Left cardiac atrium (tissue), 4 donors: ENCODE measurements at regions not wholly inside any gene's neighbourhood (a gene's known extent, or its start where the extent isn't known, plus 50 kb on each side); places are given as distances from the start of the nearest gene placed in this dataset.

ENCODE experiments used
- ATAC-seq, 2 donors: fragments of 200-7000 bp; cut with Tn5 transposase; one replicate each; pipeline ENCODE4 v1.9.1; 2020; ENCODE audit warnings: mild to moderate bottlenecking in 2 of 2, moderate library complexity in 2 of 2
- DNase-seq: peaks from one replicate; pipeline ENCODE4 v3.0.0-alpha.2; 2020
- intact Hi-C, 2 donors: fragments of 100-400 bp; cut with DNase I; formaldehyde crosslinking; loops; one replicate each; pipeline versions ENCODE4 v1.14.1 to v1.15.1; 2022 to 2023
- donor health status: DM: no; HTN: yes; CAD: no.
- donor health status: DM: no; HTN: yes; CAD: no; lungs with severe emphysema.
- donor health status: DM: yes; HTN: yes; CAD: no.
- donor health status: Dilated cardiomyopathy.

DNA sequence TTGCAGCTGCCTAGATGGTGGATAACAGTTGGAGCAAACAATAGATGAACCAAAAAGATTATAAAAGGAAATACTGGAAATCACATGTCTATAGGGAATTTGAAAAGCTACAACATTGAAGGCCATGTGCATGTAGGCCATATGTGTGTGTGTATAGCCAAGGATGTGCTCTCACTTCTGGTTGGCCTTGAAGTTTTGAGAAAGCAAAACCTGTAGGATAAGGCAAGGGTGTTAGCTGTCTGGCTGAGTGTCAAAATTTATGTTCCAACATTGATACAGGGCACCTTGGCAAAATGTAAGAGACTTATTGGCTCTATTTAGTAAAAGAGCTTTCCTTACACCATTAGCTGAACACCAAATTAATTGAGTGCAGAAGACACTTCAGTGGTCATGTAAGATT, 1723.6 kb upstream of the PCDH20 start:
- ATAC-seq (no peak), DNase-seq (no peak)
- intact Hi-C loops: no loop called here

DNA sequence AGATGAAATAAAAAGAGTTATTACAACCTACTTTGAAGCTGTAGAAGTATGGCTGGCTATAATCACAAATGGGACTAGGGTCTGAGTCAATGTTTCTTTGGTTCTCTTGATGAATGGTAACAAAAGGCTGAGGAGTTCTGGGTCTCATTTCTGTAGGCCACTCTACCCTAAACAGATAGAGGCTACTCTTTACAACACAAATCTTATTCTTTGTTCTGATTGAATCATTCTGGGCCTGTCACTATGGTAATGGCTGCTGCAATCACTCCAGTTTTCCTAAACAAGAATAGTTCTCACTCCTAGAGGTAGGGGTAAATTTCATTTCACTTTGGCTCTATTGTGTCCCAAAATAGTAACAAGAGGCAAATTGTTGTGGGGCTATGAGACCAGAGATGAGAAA, 1714.3 kb upstream of the PCDH20 start:
- ATAC-seq: no peak
- intact Hi-C loops: no loop called here
- DNase-seq: no peak

DNA sequence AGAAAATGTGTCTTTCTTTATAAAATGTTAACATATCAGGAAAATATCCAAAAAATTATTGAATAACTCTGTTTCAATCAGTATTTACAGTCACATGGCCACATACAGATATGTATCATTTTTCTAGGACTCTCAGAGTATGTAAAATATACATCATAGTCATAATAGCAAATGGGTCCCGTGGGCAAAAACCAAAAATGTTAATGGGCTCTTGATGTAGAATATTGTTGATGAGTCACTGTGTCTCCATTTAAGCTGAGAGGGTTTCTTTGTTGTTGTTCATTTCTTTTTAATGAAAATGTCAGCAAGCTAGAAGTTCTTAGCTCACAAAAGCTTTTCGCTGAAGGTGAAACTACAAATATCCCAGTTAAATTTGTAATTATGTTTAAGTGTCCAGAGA, 1713.1 kb upstream of the PCDH20 start:
- ATAC-seq (no peak), DNase-seq (no peak)
- intact Hi-C loops: no loop called here

DNA sequence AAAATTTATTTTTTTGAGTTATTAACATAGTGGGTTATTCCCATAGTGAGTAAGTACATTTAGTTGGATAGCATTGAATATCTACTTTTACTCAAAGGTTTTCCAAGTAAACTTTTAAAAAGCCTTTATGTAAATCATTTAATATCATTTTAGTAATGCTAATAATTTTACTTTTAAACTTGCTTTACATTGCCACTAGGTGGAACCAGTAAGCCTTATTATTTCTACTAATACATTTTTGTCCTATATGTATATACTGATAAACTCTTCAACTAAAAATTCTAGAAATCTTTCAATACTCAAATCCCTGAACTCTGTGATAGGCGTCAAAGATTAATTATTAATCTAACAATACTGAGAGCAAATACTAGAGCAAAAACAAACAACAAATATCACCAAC, 1709.2 kb upstream of the PCDH20 start:
- intact Hi-C loops: no loop called here
- no peak for DNase-seq
- ATAC-seq: no peak

- ATAC-seq: no peak
- DNase-seq: no peak
- intact Hi-C loops: no loop called here
These were observed 1705.2 kb upstream of the PCDH20 start for GRCh38 chr13:63120883-63121282.

DNA sequence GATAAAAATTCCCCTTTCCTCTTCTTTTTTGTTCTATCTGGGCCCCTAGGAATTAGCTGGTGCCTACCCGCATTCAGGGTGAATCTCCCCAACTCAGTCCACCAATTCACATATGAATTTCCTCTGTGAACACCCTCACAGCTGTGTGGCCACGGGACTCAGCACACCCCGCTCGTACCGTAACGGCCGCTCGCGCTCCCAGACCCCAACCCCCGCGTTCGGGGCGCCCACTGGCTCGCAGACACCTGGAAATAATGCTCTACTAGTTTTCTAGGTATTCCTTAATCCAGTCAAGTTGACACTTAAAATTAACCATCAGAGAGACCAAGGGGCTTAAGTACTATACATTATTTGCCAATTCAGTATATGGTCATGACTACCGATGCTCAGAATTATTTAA, 1702.1 kb upstream of the PCDH20 start:
- intact Hi-C loops: no loop called here
- no peak for ATAC-seq

GRCh38 chr13:63112799-63113395, 1697.2 kb upstream of the PCDH20 start:
- DNase-seq: no peak
- no peak for ATAC-seq
- intact Hi-C loops: no loop called here

More for the DNA sequence above, 1702.1 kb upstream of the PCDH20 start:
- no peak for DNase-seq

DNA sequence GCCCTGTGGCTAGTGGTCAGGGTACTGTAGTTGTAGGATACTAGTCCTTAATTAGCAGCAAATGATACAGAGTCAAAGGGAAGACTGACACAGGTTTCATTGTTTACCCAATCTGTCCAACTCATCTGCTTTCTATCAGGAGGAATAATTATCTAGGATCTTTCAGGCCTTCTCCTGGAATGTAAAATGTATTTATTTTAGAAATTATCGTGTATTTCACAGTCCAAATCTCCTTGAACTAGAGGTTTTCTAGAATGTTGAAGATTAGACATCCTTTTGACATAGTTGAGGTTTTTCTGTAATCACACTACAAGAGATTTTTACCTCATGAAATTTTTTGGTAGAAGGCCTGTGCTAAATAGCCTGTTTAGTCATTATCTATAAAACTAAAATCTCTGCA, 1694.8 kb upstream of the PCDH20 start:
- DNase-seq (no peak), ATAC-seq (no peak)
- intact Hi-C loops: no loop called here

- no peak for DNase-seq
- intact Hi-C loops: no loop called here
- no peak for ATAC-seq
These were observed 1691.7 kb upstream of the PCDH20 start for GRCh38 chr13:63107179-63107943.

GRCh38 chr13:63094717-63095116, 1679.1 kb upstream of the PCDH20 start:
- DNase-seq (no peak), ATAC-seq (no peak)
- intact Hi-C loops: no loop called here

DNA sequence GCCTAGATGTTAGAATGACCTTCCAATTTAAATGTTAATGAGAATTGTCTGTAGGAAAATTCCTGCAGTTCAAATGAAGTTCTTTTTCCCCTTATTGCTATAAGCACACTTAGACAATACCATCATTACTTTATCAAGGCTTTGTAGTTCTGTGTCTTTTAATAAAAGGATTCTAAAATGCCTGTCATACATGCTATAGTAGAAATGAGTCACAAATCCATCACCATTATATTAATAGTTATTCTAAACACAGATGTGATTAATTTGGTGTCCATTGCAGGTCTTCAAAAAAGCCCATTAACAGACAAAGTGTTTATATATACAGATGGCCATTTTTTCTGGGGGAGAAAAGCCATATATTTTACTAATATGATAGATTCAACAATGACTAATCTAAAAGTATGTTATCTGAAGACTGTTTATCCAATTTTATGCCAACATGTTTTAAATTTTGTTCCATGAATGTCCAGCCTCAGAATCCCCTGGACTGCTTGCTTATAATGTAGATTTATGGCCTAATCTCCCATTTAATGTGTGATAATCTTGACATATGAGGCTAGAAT, 1678.3 kb upstream of the PCDH20 start:
- no peak for DNase-seq
- intact Hi-C loops: no loop called here
- ATAC-seq: no peak

DNA sequence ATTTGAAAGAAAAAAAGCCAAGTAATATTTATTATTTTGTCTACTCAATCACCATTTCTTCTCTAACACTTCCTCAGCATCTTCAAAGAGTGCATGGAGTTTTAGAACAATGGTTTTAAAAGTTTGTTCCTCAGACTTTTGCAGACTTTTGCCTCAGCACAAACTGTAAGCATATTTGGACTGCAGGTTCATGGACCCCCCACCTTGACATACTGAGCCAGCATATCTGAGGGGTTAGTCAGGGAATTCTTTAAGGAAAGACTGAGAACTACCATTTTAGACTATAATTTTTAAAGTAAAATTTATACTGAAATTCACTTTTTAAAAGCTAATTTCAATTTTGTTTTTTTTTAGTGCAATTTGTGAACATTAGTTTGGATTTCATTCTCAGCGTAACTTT, 1676.8 kb upstream of the PCDH20 start:
- no peak for ATAC-seq
- intact Hi-C loops: no loop called here
- DNase-seq: no peak

- DNase-seq (no peak), ATAC-seq (no peak)
- intact Hi-C loops: no loop called here
These were observed 1674.9 kb upstream of the PCDH20 start for GRCh38 chr13:63090524-63090923.

- DNase-seq: no peak
- peak in 1 of 2 donors; percentile 94 for ATAC-seq
- intact Hi-C loops: no loop called here
These were observed 1672.6 kb upstream of the PCDH20 start for GRCh38 chr13:63088226-63088625.

GRCh38 chr13:63086286-63086685, 1670.6 kb upstream of the PCDH20 start:
- intact Hi-C loops: no loop called here
- ATAC-seq: no peak
- DNase-seq: no peak

- intact Hi-C loops: no loop called here
- no peak for ATAC-seq
- DNase-seq: no peak
These were observed 1670.2 kb upstream of the PCDH20 start for GRCh38 chr13:63085851-63086250.

DNA sequence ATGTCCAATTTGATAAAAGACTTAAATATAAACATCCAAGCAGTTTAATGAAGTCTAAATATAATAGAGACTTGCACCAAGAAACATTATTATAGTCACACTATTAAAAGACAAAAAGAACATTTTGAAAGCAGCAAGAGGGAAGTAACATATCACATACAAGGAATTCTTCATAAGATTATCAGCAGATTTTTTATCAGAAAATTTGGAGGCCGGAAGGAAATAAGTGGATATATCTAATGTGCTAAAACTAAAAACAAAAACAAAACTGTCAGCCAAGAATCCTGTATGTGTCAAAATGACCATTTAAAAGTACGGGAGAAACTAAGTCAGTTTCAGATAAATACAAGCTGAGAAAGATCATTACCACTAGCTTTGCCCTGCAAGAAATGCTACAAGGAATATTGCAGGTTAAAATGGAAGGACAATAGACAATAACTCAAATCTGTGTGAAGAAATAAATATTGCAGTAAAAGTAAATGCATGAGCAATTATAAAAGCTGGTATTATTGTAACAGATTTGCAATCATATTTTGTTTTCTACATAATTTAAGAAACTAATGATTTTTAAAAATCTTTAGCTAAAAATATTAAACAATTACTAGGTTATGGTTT, 1665.9 kb upstream of the PCDH20 start:
- intact Hi-C loops: no loop called here
- DNase-seq: no peak
- ATAC-seq: no peak

DNA sequence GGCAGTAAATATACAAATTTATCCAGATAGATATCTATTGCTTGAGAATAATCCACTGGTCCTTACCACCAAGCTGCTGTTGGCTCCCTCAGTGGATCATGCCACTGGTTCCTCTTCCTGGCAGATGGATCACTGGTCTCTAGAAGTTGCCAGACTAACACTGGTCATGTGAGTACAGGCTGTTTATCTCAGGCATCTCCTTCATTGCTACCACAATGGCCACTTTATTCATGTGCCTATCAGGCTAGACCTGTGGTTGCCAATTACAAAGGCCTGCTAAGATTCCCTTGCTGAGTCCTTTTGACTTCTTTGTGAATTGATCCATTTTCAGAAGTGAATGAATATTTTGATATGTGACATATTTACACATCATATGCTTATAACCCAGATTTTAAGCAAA, 1659.5 kb upstream of the PCDH20 start:
- ATAC-seq (no peak), DNase-seq (no peak)
- intact Hi-C loops: no loop called here

DNA sequence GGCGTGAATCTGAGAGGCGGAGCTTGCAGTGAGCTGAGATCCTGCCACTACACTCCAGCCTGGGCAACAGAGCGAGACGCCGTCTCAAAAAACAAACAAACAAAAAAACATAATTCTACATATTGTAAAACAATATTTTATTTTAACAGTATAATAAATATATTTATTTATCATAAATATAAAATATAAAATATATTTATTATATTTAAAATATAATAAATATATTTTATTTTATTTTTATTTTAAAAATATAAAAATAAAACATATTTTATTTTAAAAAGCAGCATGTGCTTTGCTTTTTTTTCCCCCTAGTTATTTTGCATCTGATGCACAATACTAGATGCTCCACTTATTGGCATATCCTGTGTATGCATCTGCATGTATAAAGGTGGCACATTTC, 1634.6 kb upstream of the PCDH20 start:
- ATAC-seq: no peak

DNA sequence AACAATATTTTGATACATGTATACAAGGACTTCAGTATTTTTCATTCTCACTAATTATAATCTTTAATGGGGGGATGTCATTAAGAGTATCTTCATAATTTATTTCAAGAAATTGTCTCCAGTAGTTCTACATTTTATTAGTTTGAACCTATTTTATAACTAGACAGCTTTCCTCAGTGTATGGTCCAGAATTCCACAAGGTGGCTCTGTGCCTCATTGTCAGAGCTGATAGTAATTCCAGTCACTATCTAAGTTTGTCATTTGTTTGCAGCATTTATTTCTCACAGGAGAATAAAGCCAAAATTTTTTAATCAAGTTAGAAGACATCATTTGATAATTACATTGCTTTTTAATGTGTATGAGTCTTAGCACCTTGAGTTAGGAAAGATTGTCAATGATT, 1633.0 kb upstream of the PCDH20 start:
- DNase-seq: no peak
- ATAC-seq: no peak
- intact Hi-C loops: no loop called here

More for the DNA sequence above, 1634.6 kb upstream of the PCDH20 start:
- no peak for DNase-seq
- intact Hi-C loops: no loop called here
